BLaER1 treated with 17β-estradiol and CSF1 and Interleukin-3, amounts not matched to agents 10 nM and 100 nM (cell line): ENCODE measurements at regions not wholly inside any gene's neighbourhood (a gene's known extent, or its start where the extent isn't known, plus 50 kb on each side); places are given as distances from the start of the nearest gene placed in this dataset.

Experiments
- H3K27ac ChIP-seq, 11 experiments: shearing (Covaris generic); formaldehyde crosslinking; 2 replicates each; pipeline ENCODE4 v1.8.1; 2022
- H3K27me3 ChIP-seq, 11 experiments: shearing (Covaris generic); formaldehyde crosslinking; 2 replicates each; pipeline ENCODE4 v1.8.1; 2022
- H3K36me3 ChIP-seq, 11 experiments: shearing (Covaris generic); formaldehyde crosslinking; 2 replicates each; pipeline ENCODE4 v1.8.1; 2022
- H3K4me1 ChIP-seq, 10 experiments: shearing (Covaris generic); formaldehyde crosslinking; 2 replicates each; pipeline ENCODE4 v1.8.1; 2022
- H3K4me2 ChIP-seq, 11 experiments: shearing (Covaris generic); formaldehyde crosslinking; 2 replicates each; pipeline ENCODE4 v1.8.1; 2022
- H3K4me3 ChIP-seq, 10 experiments: shearing (Covaris generic); formaldehyde crosslinking; 2 replicates each; pipeline ENCODE4 v1.8.1; 2022
- H3K9ac ChIP-seq, 11 experiments: shearing (Covaris generic); formaldehyde crosslinking; 2 replicates each; pipeline ENCODE4 v1.8.1; 2022
- H3K9me3 ChIP-seq, 11 experiments: shearing (Covaris generic); formaldehyde crosslinking; replicated peaks in 1 of 11; 2 replicates each; pipeline ENCODE4 v1.8.1; 2022
- H4K20me1 ChIP-seq, 11 experiments: shearing (Covaris generic); formaldehyde crosslinking; 2 replicates each; pipeline ENCODE4 v1.8.1; 2022
- Cebpa-rat ChIP-seq, 11 experiments: shearing (Covaris generic); IDR thresholded peaks; 2 replicates each; pipeline ENCODE4 v1.8.1; 2022

DNA sequence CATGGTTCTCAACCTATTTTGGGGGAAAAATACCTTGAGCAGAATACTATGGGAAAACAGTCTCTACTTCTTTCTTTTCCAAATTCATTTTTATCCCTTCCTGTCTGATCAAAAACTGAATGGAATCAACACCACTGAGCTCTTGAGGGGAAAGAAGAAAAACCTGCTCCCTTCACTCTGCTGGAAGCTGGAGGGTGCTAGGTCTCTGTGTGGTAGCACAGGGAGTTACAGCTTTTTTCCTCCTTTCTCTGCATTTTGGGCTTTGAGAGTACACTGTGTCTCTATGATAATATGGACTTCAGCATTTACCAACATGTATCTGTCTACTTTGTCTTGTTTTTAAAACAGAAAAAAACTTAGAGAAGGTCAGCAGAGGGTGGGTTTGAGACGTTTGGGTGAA is 417.2 kb upstream of the SYT1 start:
- Histone ChIP-seq H3K36me3 (no peaks in the 10 kb centered on the region), H3K4me1 (no peaks in the 10 kb centered on the region), H3K27me3 (no peaks in the 10 kb centered on the region), H3K9ac (no peak overlapping the region), H3K4me2 (no peak overlapping the region), H3K9me3 (no peaks in the 10 kb centered on the region), H3K27ac (no peak overlapping the region), H3K4me3 (no peak overlapping the region), H4K20me1 (no peaks in the 10 kb centered on the region)
- no peak for TF ChIP-seq Cebpa-rat (IDR thresholded peaks at IDR 0.05)

DNA sequence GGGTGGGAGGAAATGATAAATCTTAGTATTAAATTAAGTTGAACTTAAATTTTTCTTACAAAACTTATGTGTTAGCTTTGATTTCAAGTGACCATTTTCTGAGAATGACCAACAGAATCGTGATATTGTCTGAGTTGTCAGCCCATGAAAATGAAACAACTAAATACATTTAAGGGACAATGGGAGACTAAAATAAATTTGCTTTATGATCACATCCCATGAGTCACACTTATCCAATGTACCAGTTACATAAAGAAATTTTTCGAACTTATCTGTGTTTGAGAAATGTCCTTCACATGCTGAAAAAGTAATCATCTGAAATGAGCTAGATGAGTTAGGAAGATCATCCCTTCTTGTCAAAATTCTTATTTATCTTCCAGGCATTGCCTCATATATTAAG is 415.9 kb upstream of the SYT1 start:
- H4K20me1 ChIP-seq: no peaks in the 10 kb centered on the region
- no peaks in the 10 kb centered on the region for H3K27me3 ChIP-seq
- no peak overlapping the region for H3K27ac ChIP-seq
- H3K4me3 ChIP-seq: no peak overlapping the region
- no peak overlapping the region for H3K4me2 ChIP-seq
- TF ChIP-seq Cebpa-rat (IDR thresholded peaks at IDR 0.05): no peak
- no peaks in the 10 kb centered on the region for H3K4me1 ChIP-seq
- no peaks in the 10 kb centered on the region for H3K36me3 ChIP-seq
- no peak overlapping the region for H3K9ac ChIP-seq
- H3K9me3 ChIP-seq: no peaks in the 10 kb centered on the region

GRCh38 chr12:78455991-78456390 is 408.6 kb upstream of the SYT1 start:
- no peak overlapping the region for H3K4me3 ChIP-seq
- H3K9me3 ChIP-seq: peaks cover 0 to 6% (median 0%) of the 10 kb centered on the region in 11 experiments; a peak in 1 of 22 replicates
- H3K27me3 ChIP-seq: no peaks in the 10 kb centered on the region
- no peak overlapping the region for H3K9ac ChIP-seq
- no peak for TF ChIP-seq Cebpa-rat (IDR thresholded peaks at IDR 0.05)
- H3K4me2 ChIP-seq: 0 out of 22 replicates have a peak overlapping the region, but pooled peaks of 1 of the 11 experiments have one; percentile 80
- H3K36me3 ChIP-seq: no peaks in the 10 kb centered on the region
- H3K4me1 ChIP-seq: peaks cover 5 to 33% (median 15%) of the 10 kb centered on the region in 10 experiments; a peak in 16 of 20 replicates
- no peak overlapping the region for H3K27ac ChIP-seq
- no peaks in the 10 kb centered on the region for H4K20me1 ChIP-seq

- Histone ChIP-seq H3K9ac (peak overlapping the region in 6 of 11 experiments; percentile 40 to 68 (median 55); a peak in 10 of 22 replicates), H3K27me3 (no peaks in the 10 kb centered on the region), H3K4me3 (no peak overlapping the region), H3K27ac (peak overlapping the region in 10 of 11 experiments; percentile 11 to 92 (median 78); a peak in 17 of 22 replicates), H3K36me3 (no peaks in the 10 kb centered on the region), H3K9me3 (peaks cover 0 to 6% (median 0%) of the 10 kb centered on the region in 11 experiments; a peak in 1 of 22 replicates), H4K20me1 (no peaks in the 10 kb centered on the region), H3K4me2 (peak overlapping the region in 8 of 11 experiments; percentile 8 to 80 (median 69); a peak in 15 of 22 replicates), H3K4me1 (peaks cover 5 to 33% (median 15%) of the 10 kb centered on the region in 10 experiments; a peak in 16 of 20 replicates)
- TF ChIP-seq Cebpa-rat (IDR thresholded peaks at IDR 0.05): no peak
These were observed 406.6 kb upstream of the SYT1 start for GRCh38 chr12:78457938-78458337.

DNA sequence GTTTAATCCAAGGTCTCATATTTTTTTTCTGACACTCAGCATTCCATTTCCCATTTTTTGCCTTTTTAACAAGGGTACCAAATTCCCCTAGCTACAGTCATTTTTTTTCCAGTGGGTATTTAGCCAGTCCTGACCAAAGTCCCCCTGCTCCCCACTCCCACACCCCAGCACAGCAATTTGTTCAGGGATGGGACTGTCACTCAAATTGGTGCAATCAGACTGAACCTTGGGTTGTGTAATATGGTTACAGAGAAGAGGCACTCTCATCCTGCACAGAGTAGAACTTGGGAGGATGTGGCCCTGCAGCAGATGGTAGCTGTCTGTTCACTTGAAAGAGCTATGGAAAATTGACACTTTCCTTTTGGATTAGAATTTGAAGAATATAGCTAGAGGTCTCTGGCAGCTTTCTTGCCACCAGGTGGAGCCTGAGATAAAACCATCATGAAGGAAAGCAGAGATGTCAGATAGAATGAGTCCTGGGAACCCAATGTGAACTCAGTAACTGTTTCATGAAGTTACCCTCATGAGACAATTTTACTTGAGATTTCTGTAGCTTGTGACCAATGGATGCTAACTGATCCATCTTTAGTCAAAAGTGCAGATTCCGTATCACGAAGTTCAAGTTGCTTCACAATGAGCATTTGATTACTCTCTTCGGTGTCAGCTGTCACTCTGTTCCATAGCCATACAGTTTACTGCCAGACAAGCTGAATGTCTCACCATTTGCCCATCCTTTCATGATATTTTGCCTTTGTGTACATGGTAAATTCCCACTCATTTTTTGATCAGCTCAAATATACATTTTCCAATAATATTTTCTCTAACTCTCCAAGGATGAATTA is 394.0 kb upstream of the SYT1 start:
- H3K9me3 ChIP-seq: no peaks in the 10 kb centered on the region
- no peaks in the 10 kb centered on the region for H3K27me3 ChIP-seq
- H3K4me2 ChIP-seq: no peak overlapping the region
- no peak for TF ChIP-seq Cebpa-rat (IDR thresholded peaks at IDR 0.05)
- H3K4me3 ChIP-seq: no peak overlapping the region
- no peak overlapping the region for H3K9ac ChIP-seq
- no peaks in the 10 kb centered on the region for H3K36me3 ChIP-seq
- H3K27ac ChIP-seq: no peak overlapping the region
- H4K20me1 ChIP-seq: no peaks in the 10 kb centered on the region
- no peaks in the 10 kb centered on the region for H3K4me1 ChIP-seq

- no peaks in the 10 kb centered on the region for H3K36me3 ChIP-seq
- H3K9me3 ChIP-seq: no peaks in the 10 kb centered on the region
- no peak overlapping the region for H3K4me3 ChIP-seq
- no peaks in the 10 kb centered on the region for H3K4me1 ChIP-seq
- TF ChIP-seq Cebpa-rat (IDR thresholded peaks at IDR 0.05): no peak
- H3K27ac ChIP-seq: no peak overlapping the region
- no peak overlapping the region for H3K9ac ChIP-seq
- no peak overlapping the region for H3K4me2 ChIP-seq
- no peaks in the 10 kb centered on the region for H4K20me1 ChIP-seq
- no peaks in the 10 kb centered on the region for H3K27me3 ChIP-seq
These were observed 391.4 kb upstream of the SYT1 start for GRCh38 chr12:78473136-78473535.

GRCh38 chr12:78473561-78473960 is 391.0 kb upstream of the SYT1 start:
- no peak overlapping the region for H3K27ac ChIP-seq
- H4K20me1 ChIP-seq: no peaks in the 10 kb centered on the region
- no peaks in the 10 kb centered on the region for H3K36me3 ChIP-seq
- no peak for TF ChIP-seq Cebpa-rat (IDR thresholded peaks at IDR 0.05)
- no peak overlapping the region for H3K4me3 ChIP-seq
- H3K4me1 ChIP-seq: no peaks in the 10 kb centered on the region
- no peak overlapping the region for H3K9ac ChIP-seq
- no peaks in the 10 kb centered on the region for H3K27me3 ChIP-seq
- H3K4me2 ChIP-seq: no peak overlapping the region
- H3K9me3 ChIP-seq: no peaks in the 10 kb centered on the region

DNA sequence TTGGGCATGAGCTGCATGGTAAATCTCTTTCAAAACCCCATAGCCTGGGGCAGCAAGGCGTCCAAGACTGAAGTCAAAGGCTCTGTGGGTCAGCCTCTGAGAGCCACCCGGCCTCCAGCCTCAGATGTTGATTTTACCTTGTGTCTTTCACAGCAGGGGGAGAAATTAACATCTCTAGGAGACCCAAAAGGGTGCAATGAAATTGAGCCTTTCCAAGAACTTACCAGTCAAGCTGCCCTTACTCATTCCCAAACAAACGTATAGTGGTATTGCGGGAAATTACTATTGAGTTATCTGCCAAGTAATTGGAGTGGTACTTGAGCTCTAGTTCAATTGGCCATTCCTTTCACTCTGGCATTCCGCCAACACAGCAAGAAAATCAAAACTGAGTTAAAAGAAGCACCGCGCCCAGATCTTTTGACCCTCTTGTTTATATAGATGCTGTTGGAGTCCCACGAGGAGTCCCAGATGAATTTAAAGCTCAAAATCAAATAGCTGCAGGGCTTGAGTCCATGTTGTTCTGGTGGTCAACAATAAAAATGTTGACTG is 380.7 kb upstream of the SYT1 start:
- Histone ChIP-seq H3K36me3 (no peaks in the 10 kb centered on the region), H3K4me2 (no peak overlapping the region), H3K9me3 (no peaks in the 10 kb centered on the region), H3K4me1 (no peaks in the 10 kb centered on the region), H4K20me1 (no peaks in the 10 kb centered on the region), H3K9ac (no peak overlapping the region), H3K27ac (no peak overlapping the region), H3K27me3 (no peaks in the 10 kb centered on the region), H3K4me3 (no peak overlapping the region)
- TF ChIP-seq Cebpa-rat (IDR thresholded peaks at IDR 0.05): no peak

DNA sequence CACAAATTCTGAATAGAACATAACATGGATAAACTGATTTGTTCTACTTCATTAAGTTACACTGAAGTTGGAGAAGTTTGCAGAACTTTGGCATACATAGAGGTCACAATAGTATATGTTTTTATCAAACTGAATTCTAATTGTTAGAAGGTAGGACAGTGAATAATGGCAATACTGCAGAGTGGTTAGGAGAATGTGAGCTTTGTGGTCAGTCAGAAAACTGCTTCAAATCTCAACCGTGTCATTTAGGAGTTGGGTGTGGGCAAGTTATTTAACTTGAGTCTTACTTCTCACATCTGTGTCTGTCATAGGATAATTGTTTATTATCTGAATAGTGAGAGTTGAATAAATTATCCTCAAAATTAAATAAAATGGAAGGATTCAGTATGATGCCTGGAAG is 374.6 kb upstream of the SYT1 start:
- Histone ChIP-seq H3K4me1 (no peaks in the 10 kb centered on the region), H4K20me1 (no peaks in the 10 kb centered on the region), H3K27ac (no peak overlapping the region), H3K36me3 (no peaks in the 10 kb centered on the region), H3K4me3 (no peak overlapping the region), H3K9me3 (no peaks in the 10 kb centered on the region), H3K27me3 (no peaks in the 10 kb centered on the region), H3K4me2 (no peak overlapping the region), H3K9ac (no peak overlapping the region)
- no peak for TF ChIP-seq Cebpa-rat (IDR thresholded peaks at IDR 0.05)

- Histone ChIP-seq H3K36me3 (no peaks in the 10 kb centered on the region), H3K27ac (no peak overlapping the region), H3K4me1 (no peaks in the 10 kb centered on the region), H3K9ac (no peak overlapping the region), H3K4me3 (no peak overlapping the region), H4K20me1 (no peaks in the 10 kb centered on the region), H3K4me2 (no peak overlapping the region), H3K27me3 (no peaks in the 10 kb centered on the region), H3K9me3 (no peaks in the 10 kb centered on the region)
- no peak for TF ChIP-seq Cebpa-rat (IDR thresholded peaks at IDR 0.05)
These were observed 373.7 kb upstream of the SYT1 start for GRCh38 chr12:78490861-78491260.
